K562 (cell line): ENCODE measurements at regions not wholly inside any gene's neighbourhood (a gene's known extent, or its start where the extent isn't known, plus 50 kb on each side); places are given as distances from the start of the nearest gene placed in this dataset.

Source experiments
- ATF1 ChIP-seq, 2 experiments: fragments of 450-650 bp in 1 of 2; IDR thresholded peaks; 2 replicates each; pipeline ENCODE4 v1.6.1; 2016; ENCODE audit warnings: missing compliant biosample characterization in 1 of 2, missing genetic modification characterization in 1 of 2
- BRCA1 ChIP-seq, 2 experiments: fragments of 450-650 bp in 1 of 2; sonication (generic) in 1 of 2; formaldehyde crosslinking in 1 of 2; IDR thresholded peaks; 2 replicates each; pipeline versions ENCODE4 v1.5.0 to v1.6.1; 2017 to 2020; ENCODE audit warnings: mild to moderate bottlenecking in 1 of 2, missing genetic modification reagents in 1 of 2
- TF ChIP-seq, protein P1 (sequence below), 3 experiments: IDR thresholded peaks in 2 of 3; conservative IDR thresholded peaks in 1 of 3; 2 replicates each; pipeline ENCODE4 v1.5.1; 2011 to 2012; ENCODE audit warnings: low read length in 3 of 3, mild to moderate bottlenecking in 3 of 3, control low read depth in 2 of 3, improper control_type of control experiment in 1 of 3, inconsistent platforms in 1 of 3, low read depth in 1 of 3, mixed read lengths in 1 of 3, moderate library complexity in 1 of 3; ENCODE audit not compliant: insufficient read depth in 2 of 3
- TF ChIP-seq, protein P2 (sequence below): sonication (generic); formaldehyde crosslinking; IDR thresholded peaks from 2 replicates; pipeline ENCODE4 v1.5.0; 2020; ENCODE audit warnings: missing genetic modification reagents

DNA sequence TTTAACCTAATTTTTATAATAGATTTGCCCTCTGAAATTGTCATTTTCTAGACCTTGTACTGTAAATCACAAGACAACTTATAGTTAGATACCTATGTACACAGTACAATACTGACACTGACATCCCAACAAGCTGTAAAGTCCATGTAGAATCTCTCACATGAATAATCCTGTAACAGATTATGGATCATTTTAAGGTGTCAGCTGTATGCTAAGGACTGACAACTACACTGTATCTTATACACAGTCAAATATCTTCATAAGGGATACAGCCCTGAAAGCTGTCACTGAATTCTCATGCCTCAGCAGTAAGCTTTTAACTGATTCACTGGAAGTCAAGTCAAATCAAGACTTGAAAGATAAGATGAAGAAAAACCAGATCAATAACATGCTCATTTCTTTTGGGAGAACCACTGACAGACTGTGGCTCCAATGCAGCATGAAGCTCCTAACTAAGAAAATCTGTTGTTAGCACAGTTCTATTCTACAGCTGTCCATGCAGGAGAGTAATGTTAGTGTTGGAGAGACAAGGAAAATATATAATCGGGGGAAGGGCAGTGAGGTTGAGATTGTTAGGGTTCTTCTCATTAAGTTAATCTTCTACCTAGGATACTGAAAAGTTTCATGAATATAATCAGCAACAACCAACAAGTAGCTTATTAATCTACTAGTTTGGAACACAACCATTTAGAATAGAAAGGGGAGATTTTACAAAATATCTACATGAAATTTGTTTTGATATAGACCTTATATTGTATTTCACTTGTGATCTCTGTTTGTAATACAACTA lies 612.0 kb downstream of the PCDH18 start:
- TF ChIP-seq BRCA1 (IDR thresholded peaks at IDR 0.05) (no peak), BRCA1 (CRISPR knock-in tag; IDR thresholded peaks at IDR 0.05) (no peak), ATF1 (CRISPR knock-in tag; IDR thresholded peaks at IDR 0.05) (no peak), ATF1 (tag; IDR thresholded peaks at IDR 0.05) (no peak)
- TF ChIP-seq, protein P1, sequence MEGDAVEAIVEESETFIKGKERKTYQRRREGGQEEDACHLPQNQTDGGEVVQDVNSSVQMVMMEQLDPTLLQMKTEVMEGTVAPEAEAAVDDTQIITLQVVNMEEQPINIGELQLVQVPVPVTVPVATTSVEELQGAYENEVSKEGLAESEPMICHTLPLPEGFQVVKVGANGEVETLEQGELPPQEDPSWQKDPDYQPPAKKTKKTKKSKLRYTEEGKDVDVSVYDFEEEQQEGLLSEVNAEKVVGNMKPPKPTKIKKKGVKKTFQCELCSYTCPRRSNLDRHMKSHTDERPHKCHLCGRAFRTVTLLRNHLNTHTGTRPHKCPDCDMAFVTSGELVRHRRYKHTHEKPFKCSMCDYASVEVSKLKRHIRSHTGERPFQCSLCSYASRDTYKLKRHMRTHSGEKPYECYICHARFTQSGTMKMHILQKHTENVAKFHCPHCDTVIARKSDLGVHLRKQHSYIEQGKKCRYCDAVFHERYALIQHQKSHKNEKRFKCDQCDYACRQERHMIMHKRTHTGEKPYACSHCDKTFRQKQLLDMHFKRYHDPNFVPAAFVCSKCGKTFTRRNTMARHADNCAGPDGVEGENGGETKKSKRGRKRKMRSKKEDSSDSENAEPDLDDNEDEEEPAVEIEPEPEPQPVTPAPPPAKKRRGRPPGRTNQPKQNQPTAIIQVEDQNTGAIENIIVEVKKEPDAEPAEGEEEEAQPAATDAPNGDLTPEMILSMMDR (IDR thresholded peaks at IDR 0.05 in 2 of 3, conservative IDR thresholded peaks at IDR 0.05 in 1 of 3; ENCODE audit: insufficient read depth in 2 of 3, low read depth in 1 of 3, low read length in 3 of 3): no peak
- TF ChIP-seq, protein P2, sequence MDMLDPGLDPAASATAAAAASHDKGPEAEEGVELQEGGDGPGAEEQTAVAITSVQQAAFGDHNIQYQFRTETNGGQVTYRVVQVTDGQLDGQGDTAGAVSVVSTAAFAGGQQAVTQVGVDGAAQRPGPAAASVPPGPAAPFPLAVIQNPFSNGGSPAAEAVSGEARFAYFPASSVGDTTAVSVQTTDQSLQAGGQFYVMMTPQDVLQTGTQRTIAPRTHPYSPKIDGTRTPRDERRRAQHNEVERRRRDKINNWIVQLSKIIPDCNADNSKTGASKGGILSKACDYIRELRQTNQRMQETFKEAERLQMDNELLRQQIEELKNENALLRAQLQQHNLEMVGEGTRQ: no peak
